HG03108 (cell line): ENCODE measurements at regions not wholly inside any gene's neighbourhood (a gene's known extent, or its start where the extent isn't known, plus 50 kb on each side); places are given as distances from the start of the nearest gene placed in this dataset.

Experiments used
- ATAC-seq: cut with Tn5 transposase; IDR thresholded peaks from one replicate; pipeline ENCODE4 v1.9.1; 2021; ENCODE audit warnings: moderate library complexity; ENCODE audit not compliant: unreplicated experiment

- no peak for ATAC-seq
These were observed 231.4 kb downstream of the KLF12 start for GRCh38 chr13:73902847-73903246.

DNA sequence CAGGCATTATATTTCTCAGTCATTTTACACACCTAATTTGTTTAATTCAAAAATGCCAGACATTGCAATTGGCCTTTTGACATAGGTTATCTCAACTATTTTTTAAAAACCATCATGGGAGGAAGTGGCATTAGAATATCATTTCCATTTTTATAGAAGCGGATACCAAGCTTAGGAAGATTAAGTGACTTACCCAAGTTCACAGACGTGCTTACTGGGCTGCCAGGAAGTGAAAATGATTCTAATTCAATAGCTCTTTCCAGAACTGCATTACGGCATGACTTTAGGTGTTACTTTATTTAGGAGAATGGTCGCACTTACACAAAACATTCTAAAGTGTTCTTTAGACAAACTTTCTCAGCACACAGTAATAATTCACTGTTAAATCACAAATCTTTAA is 231.9 kb downstream of the KLF12 start:
- no peak for ATAC-seq

DNA sequence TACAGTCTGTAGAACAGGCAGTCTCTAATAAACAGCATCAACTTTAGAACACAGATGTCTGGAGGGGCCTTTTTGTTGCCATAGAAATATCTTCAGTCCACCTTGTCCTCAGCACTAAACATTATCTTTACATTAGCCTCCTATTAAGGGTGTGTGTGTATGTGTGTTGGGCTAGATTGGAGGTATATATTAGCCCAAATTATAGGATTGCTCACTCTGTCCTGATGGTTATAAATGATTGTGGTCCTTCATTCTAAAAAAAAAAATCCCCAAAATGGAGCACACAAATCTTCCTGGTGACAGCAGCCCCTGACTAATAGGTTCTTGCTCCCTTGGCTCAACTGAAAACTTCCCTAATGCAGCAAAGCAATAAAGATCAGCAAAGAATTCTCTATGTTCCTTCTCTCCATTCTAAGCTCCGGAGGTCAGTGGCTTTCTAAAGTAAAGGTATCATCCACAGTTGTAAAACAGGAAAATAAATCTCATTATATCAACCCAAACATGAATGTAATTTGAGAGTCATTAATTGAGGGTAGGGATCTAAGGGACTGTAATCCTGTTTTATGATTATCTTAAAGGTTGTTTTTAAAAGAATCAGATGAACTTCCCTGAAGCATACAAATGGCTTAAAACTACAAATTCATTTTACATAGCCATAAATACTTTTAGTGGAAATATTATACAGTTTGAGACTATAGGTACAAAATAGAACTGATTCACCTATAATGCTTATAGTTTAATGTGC is 232.7 kb downstream of the KLF12 start:
- ATAC-seq, result no peak

DNA sequence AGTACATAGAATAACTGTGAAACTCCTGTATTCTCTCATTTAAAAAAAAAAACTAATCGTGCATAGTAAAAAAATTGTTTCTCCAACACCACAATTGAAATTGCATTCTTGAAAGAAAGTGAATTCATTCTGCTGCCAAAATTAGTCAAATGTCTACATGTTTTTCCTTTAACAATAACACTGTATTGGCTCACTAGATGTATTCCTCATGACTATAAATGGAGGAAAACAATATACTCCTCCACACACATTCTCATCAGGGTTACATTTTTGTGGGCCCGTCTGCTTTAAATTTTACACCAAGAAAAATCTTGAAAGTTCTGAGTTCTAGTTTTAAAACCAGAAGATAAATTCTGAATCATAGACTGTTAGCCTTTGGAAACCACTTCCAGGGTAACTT is 233.6 kb downstream of the KLF12 start:
- no peak for ATAC-seq

- ATAC-seq, result no peak
These were observed 235.3 kb downstream of the KLF12 start for GRCh38 chr13:73898899-73899298.

DNA sequence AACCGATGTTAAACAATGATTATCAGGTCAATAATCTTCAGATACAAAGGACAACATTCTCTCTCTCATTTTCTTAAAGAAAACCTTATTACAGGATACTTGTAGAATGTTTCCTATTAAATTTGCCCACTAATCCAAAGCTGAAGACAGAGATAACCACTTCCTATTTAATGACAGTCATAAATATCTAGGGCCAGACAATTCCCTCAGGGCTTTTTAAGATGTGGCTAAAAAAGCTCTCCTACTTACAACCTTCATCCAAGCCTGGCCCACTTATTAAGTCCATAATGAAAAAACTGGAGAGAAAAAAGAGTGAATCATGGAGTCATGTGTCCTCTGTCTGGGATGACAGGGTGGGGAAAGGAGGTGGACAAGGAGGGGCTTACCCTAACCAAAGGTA is 235.9 kb downstream of the KLF12 start:
- no peak for ATAC-seq

DNA sequence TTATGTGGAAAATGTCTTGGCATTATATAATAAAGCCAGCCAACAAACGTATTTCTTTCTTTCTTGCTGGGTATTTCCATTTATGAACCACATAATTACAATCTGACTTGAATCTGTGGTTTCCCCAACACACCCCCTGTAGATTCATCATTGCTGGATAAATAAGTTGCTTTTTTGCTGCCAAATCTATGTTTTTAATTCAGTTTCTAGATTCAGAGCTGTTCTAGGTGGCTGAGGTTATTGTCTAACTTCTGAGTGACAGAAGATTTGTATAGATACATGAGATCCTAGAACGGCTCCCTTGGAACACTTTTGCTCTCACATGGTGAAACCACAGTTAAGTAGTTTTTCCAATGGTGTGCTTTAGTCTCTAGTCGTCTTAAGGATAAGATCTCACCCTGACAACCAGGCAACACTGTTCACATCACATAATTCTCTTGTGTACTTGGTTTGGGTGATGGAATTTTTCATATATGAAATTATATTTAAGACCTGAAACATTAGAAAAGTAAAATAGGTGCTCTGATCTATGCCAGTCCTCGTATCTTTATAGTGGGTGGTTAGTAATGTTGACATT is 239.1 kb downstream of the KLF12 start:
- ATAC-seq, result no peak

DNA sequence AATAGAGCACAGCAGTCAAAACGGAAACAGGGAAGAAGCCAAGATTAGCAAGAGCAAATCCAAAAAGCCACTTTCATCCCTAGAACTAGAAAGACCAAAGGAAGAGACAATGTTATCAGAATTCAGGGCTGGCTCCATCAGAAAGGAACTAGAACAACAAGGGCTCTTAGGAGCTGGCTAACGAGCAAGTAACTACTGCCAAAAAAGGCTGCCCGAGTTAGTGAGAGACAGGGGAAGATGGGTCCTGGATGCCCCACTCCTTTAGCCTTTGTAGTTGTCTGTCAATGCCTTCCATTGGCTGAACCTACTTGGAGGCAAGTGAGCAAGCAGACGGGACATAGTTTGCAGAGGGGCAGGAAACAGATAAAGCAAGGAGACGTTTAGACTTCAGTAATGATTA is 240.4 kb downstream of the KLF12 start:
- ATAC-seq, result no peak

DNA sequence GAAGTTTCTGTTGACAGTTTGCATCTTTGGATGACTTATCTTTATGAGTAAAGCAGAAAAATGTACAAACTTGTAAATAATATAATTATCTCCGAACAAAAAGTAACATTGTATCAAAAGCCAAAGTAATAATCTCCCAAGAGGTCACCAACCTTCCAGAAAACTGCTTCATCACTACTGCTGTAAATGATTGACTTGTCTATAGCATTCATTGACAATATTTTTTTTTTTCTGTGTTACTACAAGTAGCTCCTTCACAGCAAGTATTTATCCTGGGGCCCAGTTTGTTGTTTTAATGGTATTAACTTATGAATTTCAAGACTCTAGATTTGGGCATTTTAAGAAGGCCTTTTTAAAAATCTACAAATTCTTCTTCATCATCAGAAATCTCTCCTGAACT is 242.4 kb downstream of the KLF12 start:
- no peak for ATAC-seq

GRCh38 chr13:73883162-73883561 is 251.0 kb downstream of the KLF12 start:
- ATAC-seq, result no peak

DNA sequence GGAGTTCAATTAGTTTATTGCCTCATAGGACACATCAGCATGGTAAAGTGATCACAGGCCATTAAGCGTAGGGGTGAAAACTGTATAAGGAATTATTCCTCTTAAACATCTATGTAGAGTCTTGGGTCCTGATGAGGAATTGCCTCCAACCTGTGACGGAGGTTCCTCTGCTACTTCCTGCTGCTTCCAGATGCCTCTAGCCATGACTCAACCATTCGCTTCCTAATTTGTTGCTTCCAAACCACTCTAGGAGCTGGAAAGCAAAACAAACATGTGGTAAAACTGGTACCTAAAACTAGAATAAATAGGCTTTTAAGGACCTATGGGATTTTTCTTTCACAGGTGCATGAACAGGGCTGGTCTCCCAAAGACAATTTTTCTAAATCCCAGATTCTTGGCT is 253.8 kb downstream of the KLF12 start:
- no peak for ATAC-seq

- ATAC-seq, result no peak
These were observed 254.7 kb downstream of the KLF12 start for GRCh38 chr13:73879346-73880015.

- ATAC-seq, result no peak
These were observed 256.8 kb downstream of the KLF12 start for GRCh38 chr13:73877399-73877798.

GRCh38 chr13:73876323-73876722 is 257.9 kb downstream of the KLF12 start:
- ATAC-seq, result no peak

DNA sequence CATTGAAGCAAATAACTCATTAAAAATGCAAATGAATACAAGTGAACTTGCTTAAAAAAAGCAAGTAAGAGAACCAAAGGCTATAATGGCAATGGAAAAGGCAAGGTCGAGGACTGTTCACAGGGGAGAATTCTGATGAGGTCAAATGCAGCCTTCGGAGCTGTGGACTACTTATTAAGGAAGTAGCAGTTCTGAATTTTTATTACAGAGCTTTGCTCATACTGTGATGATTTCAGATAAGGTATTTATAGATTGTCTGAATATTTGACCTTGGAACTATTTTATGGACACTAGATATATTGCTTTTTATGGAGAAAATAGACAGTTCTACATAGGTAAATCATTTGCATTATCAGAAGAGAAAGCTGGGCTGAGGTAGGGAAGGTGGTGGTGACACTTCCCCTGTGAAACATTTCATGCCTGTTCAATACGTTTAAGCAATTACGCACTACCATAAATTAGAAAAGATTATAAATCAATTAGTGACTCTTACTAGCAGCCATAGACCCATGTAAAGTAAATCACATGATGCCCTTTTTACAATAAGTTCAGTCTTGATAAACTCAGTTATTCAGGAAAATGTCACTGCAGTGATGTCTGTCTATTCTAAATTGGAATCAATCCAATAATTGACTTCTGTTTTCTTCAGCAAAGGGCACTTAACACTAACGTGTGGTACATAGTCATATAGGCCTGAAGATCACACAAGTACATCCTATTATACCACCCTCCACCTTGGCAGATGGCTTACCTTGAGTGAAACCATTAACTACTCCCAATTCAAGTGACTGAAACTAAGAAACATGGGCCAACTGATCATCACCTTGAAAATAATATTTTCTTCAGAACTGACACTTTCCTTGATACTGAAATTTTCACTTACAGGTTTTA is 260.0 kb downstream of the KLF12 start:
- ATAC-seq, result no peak

- no peak for ATAC-seq
These were observed 261.8 kb downstream of the KLF12 start for GRCh38 chr13:73872397-73872796.

GRCh38 chr13:73870970-73871935 is 263.0 kb downstream of the KLF12 start:
- no peak for ATAC-seq

- ATAC-seq, result no peak
These were observed 264.0 kb downstream of the KLF12 start for GRCh38 chr13:73870036-73870741.

- ATAC-seq, result no peak
These were observed 269.2 kb downstream of the KLF12 start for GRCh38 chr13:73865027-73865426.

DNA sequence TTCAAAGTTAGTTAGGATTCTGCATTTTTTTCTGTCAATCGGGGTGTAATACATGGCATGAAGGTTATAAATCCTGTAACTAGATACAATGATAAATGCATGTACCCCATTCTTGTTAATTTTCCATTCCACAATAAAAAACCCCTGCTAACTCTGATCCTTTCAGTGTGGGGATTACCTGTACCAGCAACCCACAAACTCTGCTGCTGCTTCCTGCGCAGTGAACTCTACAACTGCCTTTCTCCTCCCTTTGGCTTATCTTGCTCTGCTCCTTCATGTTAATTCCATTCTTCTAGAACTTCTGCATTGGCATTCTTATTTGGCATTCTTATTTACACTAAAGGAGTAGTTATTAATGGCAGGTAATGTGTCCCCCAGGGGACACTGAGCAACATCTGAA is 273.1 kb downstream of the KLF12 start:
- no peak for ATAC-seq
